ENCODE measurements at regions not wholly inside any gene's neighbourhood (a gene's known extent, or its start where the extent isn't known, plus 50 kb on each side); places are given as distances from the start of the nearest gene placed in this dataset.

GRCh38 chr16:9546438-9546786 lies 455.0 kb downstream of the HAPSTR1 start:
- TF ChIP-seq POLR2A (IDR thresholded peaks at IDR 0.05) = no peak
- TF ChIP-seq, protein P1, sequence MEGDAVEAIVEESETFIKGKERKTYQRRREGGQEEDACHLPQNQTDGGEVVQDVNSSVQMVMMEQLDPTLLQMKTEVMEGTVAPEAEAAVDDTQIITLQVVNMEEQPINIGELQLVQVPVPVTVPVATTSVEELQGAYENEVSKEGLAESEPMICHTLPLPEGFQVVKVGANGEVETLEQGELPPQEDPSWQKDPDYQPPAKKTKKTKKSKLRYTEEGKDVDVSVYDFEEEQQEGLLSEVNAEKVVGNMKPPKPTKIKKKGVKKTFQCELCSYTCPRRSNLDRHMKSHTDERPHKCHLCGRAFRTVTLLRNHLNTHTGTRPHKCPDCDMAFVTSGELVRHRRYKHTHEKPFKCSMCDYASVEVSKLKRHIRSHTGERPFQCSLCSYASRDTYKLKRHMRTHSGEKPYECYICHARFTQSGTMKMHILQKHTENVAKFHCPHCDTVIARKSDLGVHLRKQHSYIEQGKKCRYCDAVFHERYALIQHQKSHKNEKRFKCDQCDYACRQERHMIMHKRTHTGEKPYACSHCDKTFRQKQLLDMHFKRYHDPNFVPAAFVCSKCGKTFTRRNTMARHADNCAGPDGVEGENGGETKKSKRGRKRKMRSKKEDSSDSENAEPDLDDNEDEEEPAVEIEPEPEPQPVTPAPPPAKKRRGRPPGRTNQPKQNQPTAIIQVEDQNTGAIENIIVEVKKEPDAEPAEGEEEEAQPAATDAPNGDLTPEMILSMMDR (IDR thresholded peaks at IDR 0.05) = no peak

Measured in body of pancreas (tissue), 4 donors.